ENCODE measurements at regions not wholly inside any gene's neighbourhood (a gene's known extent, or its start where the extent isn't known, plus 50 kb on each side); places are given as distances from the start of the nearest gene placed in this dataset.

DNA sequence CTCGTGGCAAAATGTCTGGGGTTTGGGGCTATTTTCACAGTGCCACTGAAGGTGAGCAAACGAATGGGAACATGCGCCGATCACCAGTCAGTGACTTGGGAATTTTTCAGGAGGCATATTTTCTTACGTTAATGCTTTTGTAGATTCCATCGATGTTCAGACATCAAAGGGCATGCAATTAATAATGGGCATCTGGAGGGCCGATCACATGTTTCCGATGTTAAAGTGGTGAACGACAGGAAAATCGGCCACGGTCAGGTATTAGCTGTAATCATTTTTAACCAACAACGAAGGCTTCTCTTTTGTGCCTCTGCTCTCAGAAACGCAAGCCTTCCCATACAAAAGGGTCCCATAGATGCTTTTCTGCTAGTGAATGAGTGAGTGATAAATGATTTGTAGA lies 155.0 kb upstream of the PITX1 start:
- H3K4me3 ChIP-seq (ENCODE audit: insufficient read depth, low read length, poor library complexity, severe bottlenecking): no peak overlapping the region
- no peak overlapping the region for H3K4me2 ChIP-seq (ENCODE audit: low read depth, low read length, poor library complexity, severe bottlenecking)
- H3K9me3 ChIP-seq (ENCODE audit: insufficient read depth, low read length): no peaks in the 10 kb centered on the region
- no peak for TF ChIP-seq EZH2phosphoT487 (conservative IDR thresholded peaks at IDR 0.05; ENCODE audit: low read length)
- TF ChIP-seq, protein P1, sequence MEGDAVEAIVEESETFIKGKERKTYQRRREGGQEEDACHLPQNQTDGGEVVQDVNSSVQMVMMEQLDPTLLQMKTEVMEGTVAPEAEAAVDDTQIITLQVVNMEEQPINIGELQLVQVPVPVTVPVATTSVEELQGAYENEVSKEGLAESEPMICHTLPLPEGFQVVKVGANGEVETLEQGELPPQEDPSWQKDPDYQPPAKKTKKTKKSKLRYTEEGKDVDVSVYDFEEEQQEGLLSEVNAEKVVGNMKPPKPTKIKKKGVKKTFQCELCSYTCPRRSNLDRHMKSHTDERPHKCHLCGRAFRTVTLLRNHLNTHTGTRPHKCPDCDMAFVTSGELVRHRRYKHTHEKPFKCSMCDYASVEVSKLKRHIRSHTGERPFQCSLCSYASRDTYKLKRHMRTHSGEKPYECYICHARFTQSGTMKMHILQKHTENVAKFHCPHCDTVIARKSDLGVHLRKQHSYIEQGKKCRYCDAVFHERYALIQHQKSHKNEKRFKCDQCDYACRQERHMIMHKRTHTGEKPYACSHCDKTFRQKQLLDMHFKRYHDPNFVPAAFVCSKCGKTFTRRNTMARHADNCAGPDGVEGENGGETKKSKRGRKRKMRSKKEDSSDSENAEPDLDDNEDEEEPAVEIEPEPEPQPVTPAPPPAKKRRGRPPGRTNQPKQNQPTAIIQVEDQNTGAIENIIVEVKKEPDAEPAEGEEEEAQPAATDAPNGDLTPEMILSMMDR (IDR thresholded peaks at IDR 0.05; ENCODE audit: insufficient read depth, low read length, poor library complexity, severe bottlenecking): no peak
- H3K9ac ChIP-seq (ENCODE audit: low read length): no peak overlapping the region
- H3K27ac ChIP-seq (ENCODE audit: low read depth, low read length): no peak overlapping the region
- H2AFZ ChIP-seq (ENCODE audit: low read depth, low read length, severe bottlenecking): no peak overlapping the region
- H3K9me2 ChIP-seq (replicated peaks; ENCODE audit: insufficient read depth, low read length): no peaks in the 10 kb centered on the region
- no peaks in the 10 kb centered on the region for H3K27me3 ChIP-seq (ENCODE audit: low read length)
- no peaks in the 10 kb centered on the region for H3K36me3 ChIP-seq (ENCODE audit: low read length)
- H3K79me2 ChIP-seq (ENCODE audit: insufficient read depth, low read length): no peaks in the 10 kb centered on the region
- no peaks in the 10 kb centered on the region for H4K20me1 ChIP-seq (ENCODE audit: low read depth, low read length)
- H3F3A ChIP-seq (ENCODE audit: insufficient read depth): no peaks in the 10 kb centered on the region

DNA sequence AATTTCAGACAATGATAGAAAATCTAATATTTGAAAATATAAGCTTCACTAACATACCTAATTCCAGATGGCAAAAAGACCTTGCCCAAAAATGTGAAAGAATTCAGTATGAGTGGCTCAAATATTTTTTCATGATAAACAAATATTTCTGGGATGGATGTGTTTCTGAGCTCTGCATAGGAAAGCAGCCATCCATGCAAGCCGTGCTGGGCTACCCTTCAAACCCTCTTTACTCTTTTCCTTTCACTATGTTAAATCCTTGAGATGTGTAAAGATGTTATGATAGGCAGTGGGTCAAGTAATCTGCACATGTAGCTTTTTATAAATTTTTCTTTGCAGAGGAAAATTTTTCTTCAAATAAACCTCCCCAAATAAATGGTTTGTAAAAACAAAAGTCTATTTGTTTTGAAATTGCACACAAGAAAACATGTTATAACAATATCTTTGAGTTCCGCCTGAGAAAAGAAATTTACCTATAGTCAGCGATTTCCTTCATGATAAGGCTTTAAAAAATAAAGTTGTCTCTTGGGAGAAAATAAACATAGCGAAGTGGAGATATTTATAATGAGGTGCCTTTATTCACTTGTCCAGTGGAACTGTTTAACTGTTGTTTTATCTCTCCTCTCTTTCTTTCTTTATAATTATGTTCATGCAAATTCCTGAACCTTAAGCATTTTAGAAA lies 154.3 kb upstream of the PITX1 start:
- Histone ChIP-seq H3F3A (ENCODE audit: insufficient read depth) (no peaks in the 10 kb centered on the region), H3K9me2 (replicated peaks; ENCODE audit: insufficient read depth, low read length) (no peaks in the 10 kb centered on the region), H3K36me3 (ENCODE audit: low read length) (no peaks in the 10 kb centered on the region), H3K27ac (ENCODE audit: low read depth, low read length) (no peak overlapping the region), H2AFZ (ENCODE audit: low read depth, low read length, severe bottlenecking) (no peak overlapping the region), H3K9ac (ENCODE audit: low read length) (no peak overlapping the region), H3K27me3 (ENCODE audit: low read length) (no peaks in the 10 kb centered on the region), H3K9me3 (ENCODE audit: insufficient read depth, low read length) (no peaks in the 10 kb centered on the region), H4K20me1 (ENCODE audit: low read depth, low read length) (no peaks in the 10 kb centered on the region), H3K4me3 (ENCODE audit: insufficient read depth, low read length, poor library complexity, severe bottlenecking) (no peak overlapping the region), H3K4me2 (ENCODE audit: low read depth, low read length, poor library complexity, severe bottlenecking) (no peak overlapping the region), H3K79me2 (ENCODE audit: insufficient read depth, low read length) (no peaks in the 10 kb centered on the region)
- TF ChIP-seq, protein P1 (IDR thresholded peaks at IDR 0.05; ENCODE audit: insufficient read depth, low read length, poor library complexity, severe bottlenecking): no peak
- TF ChIP-seq EZH2phosphoT487 (conservative IDR thresholded peaks at IDR 0.05; ENCODE audit: low read length): no peak

DNA sequence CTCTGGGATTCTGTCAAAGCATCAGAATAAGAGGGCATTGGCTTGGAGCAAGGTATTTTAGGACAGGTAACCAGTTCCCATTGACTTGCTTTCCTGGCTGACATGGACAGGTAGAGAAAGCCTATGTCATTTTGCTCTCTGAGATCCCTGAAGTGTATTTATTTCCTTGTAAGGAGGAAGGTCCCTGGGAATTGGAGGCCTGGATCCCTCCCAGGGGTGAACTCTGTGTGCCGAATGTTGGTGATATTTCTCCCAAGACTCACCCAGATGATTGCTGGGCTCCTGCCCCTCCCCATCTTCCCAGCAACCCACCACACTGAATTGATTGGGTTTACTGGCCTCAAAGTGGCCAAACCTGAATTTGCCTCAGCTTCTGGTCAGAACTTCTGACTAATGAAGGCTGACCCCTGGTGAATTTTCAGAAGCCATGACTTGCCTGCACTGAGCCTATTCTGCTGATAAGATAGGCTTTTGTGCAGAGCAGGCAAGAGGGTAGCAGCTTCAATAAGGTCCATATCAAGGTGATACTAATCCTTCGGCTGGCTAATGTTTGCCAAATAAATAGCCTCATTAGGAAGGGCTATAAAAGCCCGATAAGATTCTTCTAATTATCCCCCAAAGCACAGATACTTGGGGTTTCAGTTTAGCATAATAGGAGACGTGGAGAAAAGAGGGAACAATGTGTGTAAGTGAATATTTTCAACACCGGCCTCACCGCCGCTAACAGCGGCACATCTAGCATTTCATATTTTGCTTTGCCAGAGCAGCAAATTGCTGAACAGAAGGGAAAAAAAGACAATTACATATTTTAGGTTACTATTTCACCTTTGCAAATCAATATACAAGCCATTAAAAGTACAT lies 152.9 kb upstream of the PITX1 start:
- H3K27ac ChIP-seq (ENCODE audit: low read depth, low read length): no peak overlapping the region
- no peaks in the 10 kb centered on the region for H3F3A ChIP-seq (ENCODE audit: insufficient read depth)
- no peaks in the 10 kb centered on the region for H3K36me3 ChIP-seq (ENCODE audit: low read length)
- no peaks in the 10 kb centered on the region for H3K27me3 ChIP-seq (ENCODE audit: low read length)
- no peak overlapping the region for H2AFZ ChIP-seq (ENCODE audit: low read depth, low read length, severe bottlenecking)
- H3K9me2 ChIP-seq (replicated peaks; ENCODE audit: insufficient read depth, low read length): no peaks in the 10 kb centered on the region
- H3K4me3 ChIP-seq (ENCODE audit: insufficient read depth, low read length, poor library complexity, severe bottlenecking): no peak overlapping the region
- no peaks in the 10 kb centered on the region for H4K20me1 ChIP-seq (ENCODE audit: low read depth, low read length)
- no peak overlapping the region for H3K9ac ChIP-seq (ENCODE audit: low read length)
- TF ChIP-seq EZH2phosphoT487 (conservative IDR thresholded peaks at IDR 0.05; ENCODE audit: low read length): no peak
- TF ChIP-seq, protein P1 (IDR thresholded peaks at IDR 0.05; ENCODE audit: insufficient read depth, low read length, poor library complexity, severe bottlenecking): no peak
- no peak overlapping the region for H3K4me2 ChIP-seq (ENCODE audit: low read depth, low read length, poor library complexity, severe bottlenecking)
- no peaks in the 10 kb centered on the region for H3K9me3 ChIP-seq (ENCODE audit: insufficient read depth, low read length)
- no peaks in the 10 kb centered on the region for H3K79me2 ChIP-seq (ENCODE audit: insufficient read depth, low read length)

Data from SU-DHL-6 (cell line).